Upper lobe of left lung (tissue), 6 donors: ENCODE measurements at regions not wholly inside any gene's neighbourhood (a gene's known extent, or its start where the extent isn't known, plus 50 kb on each side); places are given as distances from the start of the nearest gene placed in this dataset.

Experiments used
- ATAC-seq, 2 donors: fragments of 200-7000 bp; cut with Tn5 transposase; one replicate each; pipeline ENCODE4 v1.9.1; 2022; ENCODE audit warnings: mild to moderate bottlenecking in 2 of 2, moderate library complexity in 2 of 2; ENCODE audit not compliant: low FRiP score in 2 of 2
- DNase-seq, 2 donors: peaks; one replicate each; pipeline ENCODE4 v3.0.0-alpha.2; 2019 to 2020
- H3K27ac ChIP-seq, 4 donors: fragments of 200-600 bp; sonication (generic); one replicate each; pipeline ENCODE4 v1.5.1; 2016 to 2019
- H3K27me3 ChIP-seq, 4 donors: fragments of 200-600 bp; sonication (generic); one replicate each; pipeline ENCODE4 v1.5.1; 2017 to 2019
- H3K36me3 ChIP-seq, 4 donors: fragments of 200-600 bp; sonication (generic); one replicate each; pipeline ENCODE4 v1.5.1; 2016 to 2019
- H3K4me1 ChIP-seq, 4 donors: fragments of 200-600 bp; sonication (generic); one replicate each; pipeline ENCODE4 v1.5.1; 2018 to 2019
- H3K4me3 ChIP-seq, 4 donors: fragments of 200-600 bp; sonication (generic); one replicate each; pipeline ENCODE4 v1.5.1; 2017 to 2019; ENCODE audit warnings: mild to moderate bottlenecking in 2 of 4, moderate library complexity in 1 of 4
- H3K9me3 ChIP-seq, 4 donors: fragments of 200-600 bp; sonication (generic); one replicate each; pipeline ENCODE4 v1.5.1; 2018 to 2019
- CTCF ChIP-seq, 6 experiments: fragments of 450-650 bp in 4 of 6; fragments of 200-600 bp in 2 of 6; sonication (generic) in 2 of 6; IDR thresholded peaks; one replicate each; pipeline ENCODE4 v1.5.1; 2016 to 2019; ENCODE audit warnings: antibody characterized with exemption in 6 of 6
- EP300 ChIP-seq, 4 donors: sonication (generic); formaldehyde crosslinking; IDR thresholded peaks; one replicate each; pipeline ENCODE4 v1.5.1; 2017; ENCODE audit warnings: antibody characterized with exemption in 4 of 4, control low read depth in 2 of 4
- POLR2A ChIP-seq, 4 donors: fragments of 450-650 bp; IDR thresholded peaks; one replicate each; pipeline ENCODE4 v1.5.1; 2016 to 2017; ENCODE audit warnings: antibody characterized with exemption in 4 of 4, mild to moderate bottlenecking in 2 of 4
- POLR2AphosphoS5 ChIP-seq, 2 donors: sonication (generic); formaldehyde crosslinking; IDR thresholded peaks; one replicate each; pipeline ENCODE4 v1.5.1; 2017; ENCODE audit warnings: antibody characterized with exemption in 2 of 2
- WGBS, 2 donors: methylation state at CpG; one replicate each; pipeline ENCODE4 v1.1.5; 2017 to 2018; 5-methylcytosine and 5-hydroxymethylcytosine counted together
- donor health status: DM: no; HTN: no; CAD: no; lungs with moderate emphysema.
- donor health status: DM: no; HTN: yes; CAD: no; lungs with severe emphysema.

- no peak overlapping the region for H3K4me3 ChIP-seq
- H3K36me3 ChIP-seq, result no peaks in the 10 kb centered on the region
- H3K27ac ChIP-seq, result no peak overlapping the region
- WGBS, 2 donors, result 73 to 94% methylated on average over 1 to 2 of the region's 2 CpGs
- ATAC-seq, result no peak
- no peaks in the 10 kb centered on the region for H3K27me3 ChIP-seq
- no peaks in the 10 kb centered on the region for H3K9me3 ChIP-seq
- no peaks in the 10 kb centered on the region for H3K4me1 ChIP-seq
- no peak for DNase-seq
- TF ChIP-seq POLR2A (IDR thresholded peaks at IDR 0.05), result no peak
- no peak for TF ChIP-seq POLR2AphosphoS5 (IDR thresholded peaks at IDR 0.05)
- no peak for TF ChIP-seq EP300 (IDR thresholded peaks at IDR 0.05)
- no peak for TF ChIP-seq CTCF (IDR thresholded peaks at IDR 0.05)
Measured at GRCh38 chr1:5150191-5150590, 495.8 kb downstream of the AJAP1 start.

- H3K36me3 ChIP-seq, result no peaks in the 10 kb centered on the region
- H3K4me3 ChIP-seq, result no peak overlapping the region
- no peaks in the 10 kb centered on the region for H3K9me3 ChIP-seq
- H3K4me1 ChIP-seq, result no peaks in the 10 kb centered on the region
- TF ChIP-seq POLR2A (IDR thresholded peaks at IDR 0.05) (no peak), CTCF (IDR thresholded peaks at IDR 0.05) (no peak), EP300 (IDR thresholded peaks at IDR 0.05) (no peak), POLR2AphosphoS5 (IDR thresholded peaks at IDR 0.05) (no peak)
- no peak for DNase-seq
- no peaks in the 10 kb centered on the region for H3K27me3 ChIP-seq
- no peak overlapping the region for H3K27ac ChIP-seq
- 33 to 50% methylated on average over 1 of the region's 1 CpG for WGBS, 2 donors
- no peak for ATAC-seq
Measured at GRCh38 chr1:5147806-5148205, 493.4 kb downstream of the AJAP1 start.

GRCh38 chr1:5142389-5142788 lies 488.0 kb downstream of the AJAP1 start:
- Histone ChIP-seq H3K4me1 (no peaks in the 10 kb centered on the region), H3K27me3 (no peaks in the 10 kb centered on the region), H3K36me3 (no peaks in the 10 kb centered on the region), H3K9me3 (no peaks in the 10 kb centered on the region), H3K27ac (no peak overlapping the region), H3K4me3 (no peak overlapping the region)
- ATAC-seq (no peak), DNase-seq (no peak)
- WGBS, 2 donors, result 77 to 81% methylated on average over 3 of the region's 3 CpGs
- TF ChIP-seq POLR2AphosphoS5 (IDR thresholded peaks at IDR 0.05) (no peak), POLR2A (IDR thresholded peaks at IDR 0.05) (no peak), CTCF (IDR thresholded peaks at IDR 0.05) (no peak), EP300 (IDR thresholded peaks at IDR 0.05) (no peak)

- H3K9me3 ChIP-seq, result no peaks in the 10 kb centered on the region
- H3K27me3 ChIP-seq, result no peaks in the 10 kb centered on the region
- H3K4me1 ChIP-seq, result no peaks in the 10 kb centered on the region
- H3K4me3 ChIP-seq, result no peak overlapping the region
- no peak for DNase-seq
- WGBS, 2 donors, result 85 to 86% methylated on average over 4 of the region's 4 CpGs
- no peaks in the 10 kb centered on the region for H3K36me3 ChIP-seq
- no peak overlapping the region for H3K27ac ChIP-seq
- ATAC-seq, result no peak
- TF ChIP-seq EP300 (IDR thresholded peaks at IDR 0.05), result no peak
- TF ChIP-seq POLR2A (IDR thresholded peaks at IDR 0.05), result no peak
- TF ChIP-seq CTCF (IDR thresholded peaks at IDR 0.05), result no peak
- TF ChIP-seq POLR2AphosphoS5 (IDR thresholded peaks at IDR 0.05), result no peak
Measured at GRCh38 chr1:5141750-5142149, 487.3 kb downstream of the AJAP1 start.

GRCh38 chr1:5140962-5141361 lies 486.6 kb downstream of the AJAP1 start:
- WGBS, 2 donors, result 86 to 88% methylated on average over 1 of the region's 1 CpG
- no peak overlapping the region for H3K27ac ChIP-seq
- no peak for DNase-seq
- TF ChIP-seq POLR2A (IDR thresholded peaks at IDR 0.05) (no peak), CTCF (IDR thresholded peaks at IDR 0.05) (no peak), EP300 (IDR thresholded peaks at IDR 0.05) (no peak), POLR2AphosphoS5 (IDR thresholded peaks at IDR 0.05) (no peak)
- no peaks in the 10 kb centered on the region for H3K4me1 ChIP-seq
- no peaks in the 10 kb centered on the region for H3K36me3 ChIP-seq
- H3K4me3 ChIP-seq, result no peak overlapping the region
- no peaks in the 10 kb centered on the region for H3K9me3 ChIP-seq
- ATAC-seq, result no peak
- no peaks in the 10 kb centered on the region for H3K27me3 ChIP-seq
